Upper lobe of left lung (tissue), 4 donors: ENCODE measurements at regions not wholly inside any gene's neighbourhood (a gene's known extent, or its start where the extent isn't known, plus 50 kb on each side); places are given as distances from the start of the nearest gene placed in this dataset.
"Not testable (repeated sequence)": the region's sequence is repeated elsewhere in the genome, so short reads cannot be mapped to it uniquely, and the experiment has no call there.

Experiments used
- POLR2A ChIP-seq, 4 donors: fragments of 450-650 bp; IDR thresholded peaks; one replicate each; pipeline ENCODE4 v1.5.1; 2016 to 2017; ENCODE audit warnings: antibody characterized with exemption in 4 of 4, mild to moderate bottlenecking in 2 of 4
- TF ChIP-seq, protein P1 (sequence below), 6 experiments: fragments of 450-650 bp in 4 of 6; fragments of 200-600 bp in 2 of 6; sonication (generic) in 2 of 6; IDR thresholded peaks; one replicate each; pipeline ENCODE4 v1.5.1; 2016 to 2019; ENCODE audit warnings: antibody characterized with exemption in 6 of 6

DNA sequence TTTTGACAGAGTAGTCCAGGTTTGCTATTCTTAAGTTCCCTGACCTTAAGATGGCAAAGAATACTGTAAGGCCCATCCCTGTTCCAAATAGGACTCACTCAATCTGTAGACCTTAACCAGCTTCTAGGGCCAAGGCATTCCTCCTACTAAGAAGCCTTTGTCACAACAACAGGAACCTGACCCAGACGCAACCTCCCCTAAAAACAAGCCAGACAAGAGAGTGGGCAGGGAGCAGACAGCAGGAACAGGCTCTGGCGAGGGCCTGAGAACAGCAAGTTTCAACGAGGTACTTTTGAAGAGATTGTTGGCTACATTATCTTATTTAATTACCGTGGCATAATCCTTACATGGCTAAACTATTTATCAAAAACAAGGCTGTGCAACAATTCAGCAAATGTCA is 58.1 kb upstream of the NBPF11 start:
- TF ChIP-seq, protein P1, sequence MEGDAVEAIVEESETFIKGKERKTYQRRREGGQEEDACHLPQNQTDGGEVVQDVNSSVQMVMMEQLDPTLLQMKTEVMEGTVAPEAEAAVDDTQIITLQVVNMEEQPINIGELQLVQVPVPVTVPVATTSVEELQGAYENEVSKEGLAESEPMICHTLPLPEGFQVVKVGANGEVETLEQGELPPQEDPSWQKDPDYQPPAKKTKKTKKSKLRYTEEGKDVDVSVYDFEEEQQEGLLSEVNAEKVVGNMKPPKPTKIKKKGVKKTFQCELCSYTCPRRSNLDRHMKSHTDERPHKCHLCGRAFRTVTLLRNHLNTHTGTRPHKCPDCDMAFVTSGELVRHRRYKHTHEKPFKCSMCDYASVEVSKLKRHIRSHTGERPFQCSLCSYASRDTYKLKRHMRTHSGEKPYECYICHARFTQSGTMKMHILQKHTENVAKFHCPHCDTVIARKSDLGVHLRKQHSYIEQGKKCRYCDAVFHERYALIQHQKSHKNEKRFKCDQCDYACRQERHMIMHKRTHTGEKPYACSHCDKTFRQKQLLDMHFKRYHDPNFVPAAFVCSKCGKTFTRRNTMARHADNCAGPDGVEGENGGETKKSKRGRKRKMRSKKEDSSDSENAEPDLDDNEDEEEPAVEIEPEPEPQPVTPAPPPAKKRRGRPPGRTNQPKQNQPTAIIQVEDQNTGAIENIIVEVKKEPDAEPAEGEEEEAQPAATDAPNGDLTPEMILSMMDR (IDR thresholded peaks at IDR 0.05): not testable (repeated sequence)
- not testable (repeated sequence) for TF ChIP-seq POLR2A (IDR thresholded peaks at IDR 0.05)
